ENCODE measurements at regions not wholly inside any gene's neighbourhood (a gene's known extent, or its start where the extent isn't known, plus 50 kb on each side); places are given as distances from the start of the nearest gene placed in this dataset.
"Not testable (repeated sequence)": the region's sequence is repeated elsewhere in the genome, so short reads cannot be mapped to it uniquely, and the experiment has no call there.

DNA sequence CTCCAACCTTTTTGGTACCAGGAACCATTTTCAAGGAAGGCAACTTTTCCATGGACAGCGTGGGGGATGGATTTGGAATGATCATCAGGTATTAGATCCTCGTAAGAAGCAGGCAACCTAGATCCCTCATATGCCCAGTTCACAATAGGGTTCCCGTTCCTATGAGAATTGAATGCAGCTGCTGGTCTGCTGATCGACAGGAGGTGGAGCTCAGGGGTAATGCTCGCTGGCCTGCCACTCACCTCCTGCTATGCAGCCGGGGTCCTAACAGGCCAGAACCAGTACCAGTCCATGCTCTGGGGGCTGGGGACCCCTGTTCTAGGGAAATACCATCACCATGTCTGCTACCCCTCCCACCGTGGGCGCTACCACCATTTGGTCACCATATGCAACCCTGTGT lies 167.2 kb upstream of the NBPF19 start:
- not testable (repeated sequence) for TF ChIP-seq BACH2 (CRISPR knock-in tag; IDR thresholded peaks at IDR 0.05; ENCODE audit: borderline replicate concordance); ISL1 (CRISPR knock-in tag; IDR thresholded peaks at IDR 0.05); PPARA (CRISPR knock-in tag; IDR thresholded peaks at IDR 0.05; ENCODE audit: borderline replicate concordance); CSDC2 (CRISPR knock-in tag; IDR thresholded peaks at IDR 0.05); ESRRG (CRISPR knock-in tag; IDR thresholded peaks at IDR 0.05)
- TF ChIP-seq, protein P1, sequence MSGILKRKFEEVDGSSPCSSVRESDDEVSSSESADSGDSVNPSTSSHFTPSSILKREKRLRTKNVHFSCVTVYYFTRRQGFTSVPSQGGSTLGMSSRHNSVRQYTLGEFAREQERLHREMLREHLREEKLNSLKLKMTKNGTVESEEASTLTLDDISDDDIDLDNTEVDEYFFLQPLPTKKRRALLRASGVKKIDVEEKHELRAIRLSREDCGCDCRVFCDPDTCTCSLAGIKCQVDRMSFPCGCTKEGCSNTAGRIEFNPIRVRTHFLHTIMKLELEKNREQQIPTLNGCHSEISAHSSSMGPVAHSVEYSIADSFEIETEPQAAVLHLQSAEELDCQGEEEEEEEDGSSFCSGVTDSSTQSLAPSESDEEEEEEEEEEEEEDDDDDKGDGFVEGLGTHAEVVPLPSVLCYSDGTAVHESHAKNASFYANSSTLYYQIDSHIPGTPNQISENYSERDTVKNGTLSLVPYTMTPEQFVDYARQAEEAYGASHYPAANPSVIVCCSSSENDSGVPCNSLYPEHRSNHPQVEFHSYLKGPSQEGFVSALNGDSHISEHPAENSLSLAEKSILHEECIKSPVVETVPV (CRISPR knock-in tag; IDR thresholded peaks at IDR 0.05) = not testable (repeated sequence)
- TF ChIP-seq, protein P2, sequence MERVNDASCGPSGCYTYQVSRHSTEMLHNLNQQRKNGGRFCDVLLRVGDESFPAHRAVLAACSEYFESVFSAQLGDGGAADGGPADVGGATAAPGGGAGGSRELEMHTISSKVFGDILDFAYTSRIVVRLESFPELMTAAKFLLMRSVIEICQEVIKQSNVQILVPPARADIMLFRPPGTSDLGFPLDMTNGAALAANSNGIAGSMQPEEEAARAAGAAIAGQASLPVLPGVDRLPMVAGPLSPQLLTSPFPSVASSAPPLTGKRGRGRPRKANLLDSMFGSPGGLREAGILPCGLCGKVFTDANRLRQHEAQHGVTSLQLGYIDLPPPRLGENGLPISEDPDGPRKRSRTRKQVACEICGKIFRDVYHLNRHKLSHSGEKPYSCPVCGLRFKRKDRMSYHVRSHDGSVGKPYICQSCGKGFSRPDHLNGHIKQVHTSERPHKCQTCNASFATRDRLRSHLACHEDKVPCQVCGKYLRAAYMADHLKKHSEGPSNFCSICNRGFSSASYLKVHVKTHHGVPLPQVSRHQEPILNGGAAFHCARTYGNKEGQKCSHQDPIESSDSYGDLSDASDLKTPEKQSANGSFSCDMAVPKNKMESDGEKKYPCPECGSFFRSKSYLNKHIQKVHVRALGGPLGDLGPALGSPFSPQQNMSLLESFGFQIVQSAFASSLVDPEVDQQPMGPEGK (CRISPR knock-in tag; IDR thresholded peaks at IDR 0.05; ENCODE audit: borderline replicate concordance) = not testable (repeated sequence)
- TF ChIP-seq, protein P3, sequence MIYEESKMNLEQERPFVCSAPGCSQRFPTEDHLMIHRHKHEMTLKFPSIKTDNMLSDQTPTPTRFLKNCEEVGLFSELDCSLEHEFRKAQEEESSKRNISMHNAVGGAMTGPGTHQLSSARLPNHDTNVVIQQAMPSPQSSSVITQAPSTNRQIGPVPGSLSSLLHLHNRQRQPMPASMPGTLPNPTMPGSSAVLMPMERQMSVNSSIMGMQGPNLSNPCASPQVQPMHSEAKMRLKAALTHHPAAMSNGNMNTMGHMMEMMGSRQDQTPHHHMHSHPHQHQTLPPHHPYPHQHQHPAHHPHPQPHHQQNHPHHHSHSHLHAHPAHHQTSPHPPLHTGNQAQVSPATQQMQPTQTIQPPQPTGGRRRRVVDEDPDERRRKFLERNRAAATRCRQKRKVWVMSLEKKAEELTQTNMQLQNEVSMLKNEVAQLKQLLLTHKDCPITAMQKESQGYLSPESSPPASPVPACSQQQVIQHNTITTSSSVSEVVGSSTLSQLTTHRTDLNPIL (CRISPR knock-in tag; IDR thresholded peaks at IDR 0.05; ENCODE audit: low read depth) = not testable (repeated sequence)

Data from SK-N-SH treated with all-trans-retinoic acid at 6 μM for 48 hours (cell line).